H1 (cell line): ENCODE measurements at regions not wholly inside any gene's neighbourhood (a gene's known extent, or its start where the extent isn't known, plus 50 kb on each side); places are given as distances from the start of the nearest gene placed in this dataset.

Source experiments
- CTCF ChIA-PET: fragments of 300-600 bp; sonication (Branson Sonifier 250); formaldehyde crosslinking; loops from one replicate; lab custom pipeline; 2021; ENCODE audit not compliant: partially characterized antibody; lab: Charles Lee
- POLR2A ChIA-PET: fragments of 300-600 bp; sonication (Branson Sonifier 250); formaldehyde crosslinking; loops from one replicate; lab custom pipeline; 2021; ENCODE audit warnings: inconsistent platforms; ENCODE audit not compliant: partially characterized antibody; lab: Charles Lee
- DNase-seq, 2 experiments: peaks; one replicate each; pipeline versions ENCODE4 v3.0.0 to v3.0.0-alpha.2; 2010 to 2022; ENCODE audit warnings: low spot score in 2 of 2, low read depth in 1 of 2, mixed read lengths in 1 of 2
- FAIRE-seq: peaks from 2 replicates; lab custom pipeline; 2011; peaks lifted over from hg19 to GRCh38; lab: Jason Lieb, UNC
- H2AFZ ChIP-seq: 2 replicates; pipeline ENCODE4 v1.8.1; 2012; ENCODE audit warnings: low read length, inconsistent platforms
- H2AK5ac ChIP-seq: 2 replicates; pipeline ENCODE4 v1.6.1; 2013; ENCODE audit warnings: low read depth, low read length
- H2BK120ac ChIP-seq: replicated peaks from 2 replicates; pipeline ENCODE3; 2013; ENCODE audit warnings: low read depth, low read length, inconsistent platforms
- H2BK12ac ChIP-seq: 2 replicates; pipeline ENCODE4 v1.6.1; 2013; ENCODE audit warnings: low read depth, low read length
- H2BK15ac ChIP-seq: 2 replicates; pipeline ENCODE4 v1.6.1; 2013; ENCODE audit warnings: low read length
- H2BK20ac ChIP-seq: 2 replicates; pipeline ENCODE4 v1.6.1; 2013; ENCODE audit warnings: low read length
- H2BK5ac ChIP-seq: 2 replicates; pipeline ENCODE4 v1.6.1; 2013; ENCODE audit warnings: low read depth, low read length
- H3K14ac ChIP-seq: 2 replicates; pipeline ENCODE4 v1.6.1; 2013; ENCODE audit warnings: inconsistent platforms; ENCODE audit not compliant: insufficient read length
- H3K18ac ChIP-seq: 2 replicates; pipeline ENCODE4 v1.6.1; 2013; ENCODE audit warnings: low read length; ENCODE audit errors: extremely low read depth
- H3K23ac ChIP-seq: 2 replicates; pipeline ENCODE4 v1.6.1; 2013; ENCODE audit warnings: inconsistent platforms; ENCODE audit not compliant: insufficient read length
- H3K23me2 ChIP-seq: 2 replicates; pipeline ENCODE4 v1.6.1; 2013; ENCODE audit warnings: low read depth, low read length
- H3K27ac ChIP-seq: 2 replicates; pipeline ENCODE4 v1.6.1; 2011; ENCODE audit warnings: low read depth, low read length, inconsistent platforms
- H3K27me3 ChIP-seq, 4 experiments: replicated peaks in 1 of 4; 1 replicate in 1 of 4; 2 replicates in 3 of 4; pipeline versions ENCODE4 v1.6.1 to v1.8.1; 2011 to 2013; ENCODE audit warnings: low read length in 3 of 4, mild to moderate bottlenecking in 3 of 4, inconsistent platforms in 2 of 4, mixed read lengths in 2 of 4, moderate library complexity in 1 of 4; ENCODE audit not compliant: control insufficient read depth in 3 of 4, insufficient read depth in 3 of 4; ENCODE audit errors: extremely low read depth in 1 of 4
- H3K36me3 ChIP-seq, 4 experiments: 2 replicates each; pipeline versions ENCODE4 v1.6.1 to v1.8.1; 2011 to 2013; ENCODE audit warnings: mild to moderate bottlenecking in 4 of 4, low read length in 3 of 4, moderate library complexity in 2 of 4, control low read depth in 1 of 4, inconsistent platforms in 1 of 4; ENCODE audit not compliant: insufficient read depth in 4 of 4, control insufficient read depth in 2 of 4
- H3K4ac ChIP-seq: replicated peaks from 2 replicates; pipeline ENCODE3; 2013; ENCODE audit warnings: low read length, low read depth, mixed read lengths, inconsistent platforms; ENCODE audit not compliant: insufficient read length
- H3K4me1 ChIP-seq, 4 experiments: replicated peaks in 1 of 4; 1 replicate in 1 of 4; 2 replicates in 3 of 4; pipeline versions ENCODE4 v1.6.1 to v1.8.1; 2011 to 2013; ENCODE audit warnings: low read length in 3 of 4, inconsistent platforms in 2 of 4, mixed read lengths in 1 of 4; ENCODE audit not compliant: insufficient read depth in 4 of 4, control insufficient read depth in 3 of 4
- H3K4me2 ChIP-seq, 2 experiments: 2 replicates each; pipeline versions ENCODE4 v1.6.1 to v1.8.1; 2011 to 2013; ENCODE audit warnings: low read depth in 2 of 2, low read length in 2 of 2, control low read depth in 1 of 2, inconsistent platforms in 1 of 2, mild to moderate bottlenecking in 1 of 2; ENCODE audit not compliant: insufficient read depth in 1 of 2
- H3K4me3 ChIP-seq, 4 experiments: fragments of 200-600, 300-600 bp in 1 of 4; sonication (generic), shearing (Covaris generic), sonication (Bioruptor Twin) in 1 of 4; 2 replicates each; pipeline versions ENCODE4 v1.5.1 to v1.8.1; 2011 to 2016; ENCODE audit warnings: low read length in 4 of 4, low read depth in 3 of 4, control low read depth in 2 of 4, inconsistent platforms in 2 of 4, mild to moderate bottlenecking in 2 of 4, mixed read lengths in 1 of 4, moderate library complexity in 1 of 4; ENCODE audit not compliant: insufficient read depth in 2 of 4; ENCODE audit errors: extremely low read depth in 1 of 4
- H3K56ac ChIP-seq: replicated peaks from 2 replicates; pipeline ENCODE3; 2013; ENCODE audit warnings: low read depth, mild to moderate bottlenecking, mixed read lengths, low read length, inconsistent platforms; ENCODE audit not compliant: insufficient read length
- H3K79me1 ChIP-seq: 2 replicates; pipeline ENCODE4 v1.6.1; 2013; ENCODE audit warnings: low read depth, low read length, control low read depth
- H3K79me2 ChIP-seq, 2 experiments: 2 replicates each; pipeline versions ENCODE4 v1.6.1 to v1.8.1; 2012 to 2013; ENCODE audit warnings: low read length in 2 of 2, mild to moderate bottlenecking in 2 of 2, inconsistent platforms in 1 of 2; ENCODE audit not compliant: insufficient read depth in 2 of 2, control insufficient read depth in 1 of 2
- H3K9ac ChIP-seq, 4 experiments: replicated peaks in 1 of 4; 1 replicate in 1 of 4; 2 replicates in 3 of 4; pipeline versions ENCODE4 v1.6.1 to v1.8.1; 2011 to 2013; ENCODE audit warnings: low read depth in 3 of 4, low read length in 3 of 4, control low read depth in 2 of 4, mild to moderate bottlenecking in 2 of 4, moderate library complexity in 2 of 4, inconsistent platforms in 1 of 4; ENCODE audit errors: extremely low read depth in 1 of 4
- H3K9me3 ChIP-seq, 2 experiments: 2 replicates each; pipeline versions ENCODE4 v1.6.1 to v1.8.1; 2012 to 2013; ENCODE audit warnings: mild to moderate bottlenecking in 2 of 2, moderate library complexity in 2 of 2, control low read depth in 1 of 2, inconsistent platforms in 1 of 2, low read depth in 1 of 2, low read length in 1 of 2, mixed read lengths in 1 of 2; ENCODE audit not compliant: insufficient read depth in 2 of 2
- H4K20me1 ChIP-seq, 2 experiments: replicated peaks in 1 of 2; 2 replicates each; pipeline versions ENCODE3 to v1.8.1; 2011 to 2013; ENCODE audit warnings: inconsistent platforms in 2 of 2, low read length in 2 of 2, mild to moderate bottlenecking in 1 of 2; ENCODE audit not compliant: insufficient read depth in 2 of 2, control insufficient read depth in 1 of 2
- H4K5ac ChIP-seq: 2 replicates; pipeline ENCODE4 v1.6.1; 2013; ENCODE audit warnings: low read length, low read depth, mixed read lengths, inconsistent platforms; ENCODE audit not compliant: insufficient read length
- H4K8ac ChIP-seq: 2 replicates; pipeline ENCODE4 v1.8.0; 2013; ENCODE audit warnings: mild to moderate bottlenecking, moderate library complexity, low read length, inconsistent platforms; ENCODE audit not compliant: insufficient read depth; ENCODE audit errors: extremely low read depth
- H4K91ac ChIP-seq: replicated peaks from 2 replicates; pipeline ENCODE3; 2013; ENCODE audit warnings: low read length, mixed read lengths, inconsistent platforms; ENCODE audit not compliant: insufficient read length
- EP300 ChIP-seq, 2 experiments: IDR thresholded peaks; 1 replicate in 1 of 2; 2 replicates in 1 of 2; pipeline ENCODE4 v1.6.1; 2011 to 2012; ENCODE audit warnings: low read depth in 2 of 2, low read length in 2 of 2, mild to moderate bottlenecking in 2 of 2, borderline replicate concordance in 1 of 2, inconsistent platforms in 1 of 2, moderate library complexity in 1 of 2
- POU5F1 ChIP-seq: IDR thresholded peaks from 2 replicates; pipeline ENCODE4 v1.6.1; 2011; ENCODE audit warnings: low read depth, mild to moderate bottlenecking, low read length, moderate library complexity
- RAD21 ChIP-seq, 2 experiments: IDR thresholded peaks in 1 of 2; conservative IDR thresholded peaks in 1 of 2; 2 replicates each; pipeline ENCODE4 v1.6.1; 2011; ENCODE audit warnings: low read depth in 2 of 2, low read length in 2 of 2, improper control_type of control experiment in 1 of 2, inconsistent platforms in 1 of 2, mild to moderate bottlenecking in 1 of 2, moderate library complexity in 1 of 2
- RBBP5 ChIP-seq: IDR thresholded peaks from 2 replicates; pipeline ENCODE4 v1.7.1; 2012; ENCODE audit warnings: low read depth, mild to moderate bottlenecking, inconsistent platforms, low read length, moderate library complexity, borderline replicate concordance
- RFX5 ChIP-seq: IDR thresholded peaks from 2 replicates; pipeline ENCODE4 v1.6.1; 2011; ENCODE audit warnings: low read depth, low read length, improper control_type of control experiment, borderline replicate concordance
- SAP30 ChIP-seq: fragments of 300-600 bp; sonication (generic); IDR thresholded peaks from 2 replicates; pipeline ENCODE4 v1.7.1; 2012; ENCODE audit warnings: low read length, moderate library complexity, mild to moderate bottlenecking, inconsistent platforms; ENCODE audit not compliant: insufficient read depth, insufficient replicate concordance
- SIX5 ChIP-seq: IDR thresholded peaks from 2 replicates; pipeline ENCODE4 v1.6.1; 2011; ENCODE audit warnings: mild to moderate bottlenecking, low read depth, low read length
- SP2 ChIP-seq: IDR thresholded peaks from 2 replicates; pipeline ENCODE4 v1.6.1; 2012; ENCODE audit warnings: mild to moderate bottlenecking, low read length, inconsistent platforms
- TAF1 ChIP-seq: IDR thresholded peaks from 2 replicates; pipeline ENCODE4 v1.6.1; 2011; ENCODE audit warnings: mild to moderate bottlenecking, low read depth, low read length
- TBP ChIP-seq: IDR thresholded peaks from 2 replicates; pipeline ENCODE4 v1.6.1; 2011; ENCODE audit warnings: low read depth, low read length, improper control_type of control experiment
- WGBS, 2 experiments: shearing (Covaris generic) in 1 of 2; methylation state at CpG; one replicate each; pipeline versions ENCODE4 v1.1.6 to v1.1.7; 2013 to 2015; ENCODE audit warnings: low lambda C conversion rate in 2 of 2, mixed read lengths in 2 of 2, inconsistent platforms in 1 of 2, low coverage in 1 of 2, missing lambda C conversion rate in 1 of 2; ENCODE audit not compliant: insufficient replicate concordance in 2 of 2, insufficient coverage in 1 of 2, insufficient read length in 1 of 2; ENCODE audit errors: extremely low coverage in 1 of 2, missing lambda C conversion rate in 1 of 2; 5-methylcytosine and 5-hydroxymethylcytosine counted together
- TF ChIP-seq, protein P1 (sequence below): IDR thresholded peaks from 2 replicates; pipeline ENCODE4 v1.6.1; 2012; ENCODE audit warnings: inconsistent platforms

DNA sequence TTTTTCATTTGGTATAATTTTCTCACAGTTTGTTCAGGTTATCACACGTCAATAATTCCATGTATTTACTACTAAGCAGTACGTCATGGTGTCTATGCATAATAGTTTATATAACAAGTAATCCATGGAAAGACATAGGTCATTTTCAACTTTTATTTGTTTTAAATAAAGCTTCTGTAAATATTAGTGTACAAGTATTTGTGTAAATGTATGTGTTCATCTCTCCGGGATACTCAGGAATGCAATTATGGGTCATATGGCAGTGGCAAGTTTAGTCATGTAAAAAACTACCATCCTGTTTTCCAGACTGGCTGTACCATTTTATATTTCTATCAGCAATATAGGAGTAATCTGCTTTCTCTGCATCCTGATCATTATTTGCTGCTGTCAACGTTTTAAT, 231.1 kb upstream of the ZNF804A start:
- no peak overlapping the region for H4K8ac ChIP-seq
- H2BK12ac ChIP-seq: no peak overlapping the region
- no peak overlapping the region for H3K4ac ChIP-seq
- 94% methylated on average over 4 of the region's 4 CpGs; no CpG with 5 or more reads in 1 of the 2 experiments for WGBS, 2 experiments
- no peaks in the 10 kb centered on the region for H3K23me2 ChIP-seq
- H3K18ac ChIP-seq: no peak overlapping the region
- no peak overlapping the region for H4K5ac ChIP-seq
- H2AFZ ChIP-seq: no peak overlapping the region
- TF ChIP-seq RFX5: no peak
- TF ChIP-seq TAF1: no peak
- TF ChIP-seq RBBP5: no peak
- TF ChIP-seq TBP: no peak
- TF ChIP-seq SIX5: no peak
- no peak for TF ChIP-seq SP2
- TF ChIP-seq, protein P1, sequence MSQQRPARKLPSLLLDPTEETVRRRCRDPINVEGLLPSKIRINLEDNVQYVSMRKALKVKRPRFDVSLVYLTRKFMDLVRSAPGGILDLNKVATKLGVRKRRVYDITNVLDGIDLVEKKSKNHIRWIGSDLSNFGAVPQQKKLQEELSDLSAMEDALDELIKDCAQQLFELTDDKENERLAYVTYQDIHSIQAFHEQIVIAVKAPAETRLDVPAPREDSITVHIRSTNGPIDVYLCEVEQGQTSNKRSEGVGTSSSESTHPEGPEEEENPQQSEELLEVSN: no peak
- TF ChIP-seq SAP30: no peak
- no peak for TF ChIP-seq EP300 (IDR thresholded peaks at IDR 0.05; ENCODE audit: borderline replicate concordance in 1 of 2, low read depth in 2 of 2, low read length in 2 of 2)
- TF ChIP-seq POU5F1: no peak
- TF ChIP-seq RAD21 (IDR thresholded peaks at IDR 0.05 in 1 of 2, conservative IDR thresholded peaks at IDR 0.05 in 1 of 2; ENCODE audit: low read depth in 2 of 2, low read length in 2 of 2): no peak
- H3K9ac ChIP-seq: no peak overlapping the region
- H3K14ac ChIP-seq: no peak overlapping the region
- H2BK120ac ChIP-seq: no peak overlapping the region
- DNase-seq (no peak), FAIRE-seq (no peak)
- no peaks in the 10 kb centered on the region for H3K79me1 ChIP-seq
- peaks cover 0 to 3% (median 1%) of the 10 kb centered on the region in 4 experiments; a peak in 3 of 7 replicates for H3K4me1 ChIP-seq
- no peaks in the 10 kb centered on the region for H3K79me2 ChIP-seq
- no peak overlapping the region for H2AK5ac ChIP-seq
- H3K27ac ChIP-seq: no peak overlapping the region
- ChIA-PET CTCF (no interaction called here), POLR2A (no interaction called here)
- H3K23ac ChIP-seq: no peak overlapping the region
- H3K36me3 ChIP-seq: no peaks in the 10 kb centered on the region; a peak in 1 of 8 replicates
- H3K4me2 ChIP-seq: no peak overlapping the region
- no peak overlapping the region for H2BK15ac ChIP-seq
- no peak overlapping the region for H2BK5ac ChIP-seq
- H2BK20ac ChIP-seq: no peak overlapping the region
- no peak overlapping the region for H3K56ac ChIP-seq
- no peak overlapping the region for H3K4me3 ChIP-seq
- H3K9me3 ChIP-seq: no peaks in the 10 kb centered on the region
- no peaks in the 10 kb centered on the region for H3K27me3 ChIP-seq
- no peak overlapping the region for H4K91ac ChIP-seq
- peaks cover 0 to 2% of the 10 kb centered on the region in 2 experiments for H4K20me1 ChIP-seq
